ENCODE measurements at regions not wholly inside any gene's neighbourhood (a gene's known extent, or its start where the extent isn't known, plus 50 kb on each side); places are given as distances from the start of the nearest gene placed in this dataset.

- TF ChIP-seq, protein P1, sequence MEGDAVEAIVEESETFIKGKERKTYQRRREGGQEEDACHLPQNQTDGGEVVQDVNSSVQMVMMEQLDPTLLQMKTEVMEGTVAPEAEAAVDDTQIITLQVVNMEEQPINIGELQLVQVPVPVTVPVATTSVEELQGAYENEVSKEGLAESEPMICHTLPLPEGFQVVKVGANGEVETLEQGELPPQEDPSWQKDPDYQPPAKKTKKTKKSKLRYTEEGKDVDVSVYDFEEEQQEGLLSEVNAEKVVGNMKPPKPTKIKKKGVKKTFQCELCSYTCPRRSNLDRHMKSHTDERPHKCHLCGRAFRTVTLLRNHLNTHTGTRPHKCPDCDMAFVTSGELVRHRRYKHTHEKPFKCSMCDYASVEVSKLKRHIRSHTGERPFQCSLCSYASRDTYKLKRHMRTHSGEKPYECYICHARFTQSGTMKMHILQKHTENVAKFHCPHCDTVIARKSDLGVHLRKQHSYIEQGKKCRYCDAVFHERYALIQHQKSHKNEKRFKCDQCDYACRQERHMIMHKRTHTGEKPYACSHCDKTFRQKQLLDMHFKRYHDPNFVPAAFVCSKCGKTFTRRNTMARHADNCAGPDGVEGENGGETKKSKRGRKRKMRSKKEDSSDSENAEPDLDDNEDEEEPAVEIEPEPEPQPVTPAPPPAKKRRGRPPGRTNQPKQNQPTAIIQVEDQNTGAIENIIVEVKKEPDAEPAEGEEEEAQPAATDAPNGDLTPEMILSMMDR (IDR thresholded peaks at IDR 0.05) = no peak
- no peak for TF ChIP-seq POLR2AphosphoS5 (IDR thresholded peaks at IDR 0.05; ENCODE audit: low read depth, low read length)
- no peak for TF ChIP-seq REST (IDR thresholded peaks at IDR 0.05; ENCODE audit: insufficient read depth in 1 of 2, low read depth in 2 of 2, low read length in 1 of 2)
- TF ChIP-seq TCF7L2 (IDR thresholded peaks at IDR 0.05; ENCODE audit: low read depth, low read length) = peak; percentile 32; the same call in 1 of the 2 replicates
Observed at GRCh38 chr11:80827781-80828180, 1387.0 kb upstream of the TENM4 start.

All from Panc1 (cell line).